Cerebellar cortex (tissue), 1 donor: ENCODE measurements at regions not wholly inside any gene's neighbourhood (a gene's known extent, or its start where the extent isn't known, plus 50 kb on each side); places are given as distances from the start of the nearest gene placed in this dataset.
"Not testable (repeated sequence)": the region's sequence is repeated elsewhere in the genome, so short reads cannot be mapped to it uniquely, and the experiment has no call there.

Source experiments
- DNase-seq: peaks from one replicate; pipeline ENCODE4 v3.0.0-alpha.2; 2015; ENCODE audit warnings: low spot score

GRCh38 chr4:176575141-176575730 lies 217.5 kb downstream of the VEGFC start:
- no peak for DNase-seq

- no peak for DNase-seq
Measured at GRCh38 chr4:176579226-176579625, 213.5 kb downstream of the VEGFC start.

GRCh38 chr4:176583278-176583677 lies 209.4 kb downstream of the VEGFC start:
- no peak for DNase-seq

GRCh38 chr4:176584031-176584606 lies 208.6 kb downstream of the VEGFC start:
- DNase-seq = no peak

- DNase-seq = no peak
Measured at GRCh38 chr4:176587920-176588319, 204.8 kb downstream of the VEGFC start.

- DNase-seq = no peak
Measured at GRCh38 chr4:176588436-176588835, 204.3 kb downstream of the VEGFC start.

- no peak for DNase-seq
Measured at GRCh38 chr4:176592976-176593670, 199.6 kb downstream of the VEGFC start.

- no peak for DNase-seq
Measured at GRCh38 chr4:176593943-176594342, 198.8 kb downstream of the VEGFC start.

GRCh38 chr4:176595257-176595656 lies 197.5 kb downstream of the VEGFC start:
- DNase-seq = no peak

GRCh38 chr4:176601124-176601523 lies 191.6 kb downstream of the VEGFC start:
- no peak for DNase-seq

- no peak for DNase-seq
Measured at GRCh38 chr4:176607807-176608206, 184.9 kb downstream of the VEGFC start.

GRCh38 chr4:176608346-176608745 lies 184.4 kb downstream of the VEGFC start:
- no peak for DNase-seq

- DNase-seq = no peak
Measured at GRCh38 chr4:176610594-176610993, 182.1 kb downstream of the VEGFC start.

- no peak for DNase-seq
Measured at GRCh38 chr4:176611381-176611780, 181.3 kb downstream of the VEGFC start.

GRCh38 chr4:176611951-176612350 lies 180.8 kb downstream of the VEGFC start:
- DNase-seq = no peak

GRCh38 chr4:176614793-176615192 lies 177.9 kb downstream of the VEGFC start:
- DNase-seq = no peak

- DNase-seq = no peak
Measured at GRCh38 chr4:176616151-176616550, 176.6 kb downstream of the VEGFC start.

- no peak for DNase-seq
Measured at GRCh38 chr4:176618138-176618537, 174.6 kb downstream of the VEGFC start.

- no peak for DNase-seq
Measured at GRCh38 chr4:176619430-176619829, 173.3 kb downstream of the VEGFC start.

- no peak for DNase-seq
Measured at GRCh38 chr4:176622251-176622948, 170.3 kb downstream of the VEGFC start.

- not testable (repeated sequence) for DNase-seq
Measured at GRCh38 chr4:176624983-176625610, 167.6 kb downstream of the VEGFC start.

- DNase-seq = no peak
Measured at GRCh38 chr4:176627916-176628315, 164.8 kb downstream of the VEGFC start.
